ENCODE measurements at regions not wholly inside any gene's neighbourhood (a gene's known extent, or its start where the extent isn't known, plus 50 kb on each side); places are given as distances from the start of the nearest gene placed in this dataset.

- TF ChIP-seq JUNB (IDR thresholded peaks at IDR 0.05; ENCODE audit: unreplicated experiment): no peak
- no peak for TF ChIP-seq EZH2 (IDR thresholded peaks at IDR 0.05; ENCODE audit: low read depth, unreplicated experiment)
- TF ChIP-seq ETS1 (IDR thresholded peaks at IDR 0.05): no peak
- no peak for TF ChIP-seq CREB1 (CRISPR knock-in tag; IDR thresholded peaks at IDR 0.05; ENCODE audit: low read depth)
- no peak for TF ChIP-seq NANOG (IDR thresholded peaks at IDR 0.05; ENCODE audit: borderline replicate concordance)
- TF ChIP-seq ZNF331 (CRISPR knock-in tag; IDR thresholded peaks at IDR 0.05; ENCODE audit: low read depth): no peak
- TF ChIP-seq CTCF (conservative IDR thresholded peaks at IDR 0.05; ENCODE audit: low read depth in 2 of 2): no peak
- TF ChIP-seq EZH2phosphoT487 (IDR thresholded peaks at IDR 0.05; ENCODE audit: unreplicated experiment): no peak
- no peak for TF ChIP-seq ZNF114 (CRISPR knock-in tag; IDR thresholded peaks at IDR 0.05)
- no peak for TF ChIP-seq STAT1 (IDR thresholded peaks at IDR 0.05; ENCODE audit: unreplicated experiment)
- TF ChIP-seq POLR2AphosphoS5 (IDR thresholded peaks at IDR 0.05; ENCODE audit: low read depth): no peak
- TF ChIP-seq REST (IDR thresholded peaks at IDR 0.05; ENCODE audit: unreplicated experiment): no peak
These were observed 182.0 kb downstream of the ZNF248 start (continued) for GRCh38 chr10:37675449-37675848.

- ATAC-seq (no peak), DNase-seq (ENCODE audit: low spot score) (no peak)
- Histone ChIP-seq H3K27ac (ENCODE audit: low read depth) (no peak overlapping the region), H2AFZ (no peak overlapping the region), H3K36me3 (ENCODE audit: insufficient read depth) (0 out of 2 replicates have a peak, but pooled peaks cover 3% of the 10 kb centered on the region), H3K4me2 (no peak overlapping the region), H3F3A (replicated peaks; ENCODE audit: low read depth) (no peaks in the 10 kb centered on the region), H3K4me1 (ENCODE audit: insufficient read depth) (no peaks in the 10 kb centered on the region), H4K20me1 (replicated peaks; ENCODE audit: insufficient read depth) (no peaks in the 10 kb centered on the region), H3K27me3 (ENCODE audit: insufficient read depth) (no peaks in the 10 kb centered on the region), H3K79me2 (replicated peaks; ENCODE audit: insufficient read depth) (no peaks in the 10 kb centered on the region), H3K9me2 (ENCODE audit: insufficient read depth) (no peaks in the 10 kb centered on the region), H3K4me3 (no peak overlapping the region)
- H3K36me3 Mint-ChIP-seq (ENCODE audit: low read depth): peaks cover 30% of the 10 kb centered on the region
- H3K27ac Mint-ChIP-seq: no peak overlapping the region
- no peaks in the 10 kb centered on the region for H3K4me1 Mint-ChIP-seq
- H3K9me3 Mint-ChIP-seq: peaks cover 84% of the 10 kb centered on the region
- H3K4me3 Mint-ChIP-seq: no peak overlapping the region
- no peaks in the 10 kb centered on the region for H3K27me3 Mint-ChIP-seq (ENCODE audit: insufficient read depth, low read depth, poor library complexity)
- no peak for TF ChIP-seq NANOG (IDR thresholded peaks at IDR 0.05; ENCODE audit: borderline replicate concordance)
- TF ChIP-seq CREB1 (CRISPR knock-in tag; IDR thresholded peaks at IDR 0.05; ENCODE audit: low read depth): no peak
- TF ChIP-seq REST (IDR thresholded peaks at IDR 0.05; ENCODE audit: unreplicated experiment): no peak
- no peak for TF ChIP-seq STAT1 (IDR thresholded peaks at IDR 0.05; ENCODE audit: unreplicated experiment)
These were observed 185.6 kb downstream of the ZNF248 start for GRCh38 chr10:37671802-37672201.
